Inflammatory macrophage treated with lipopolysaccharide for 1 hour (primary cell): ENCODE measurements at regions not wholly inside any gene's neighbourhood (a gene's known extent, or its start where the extent isn't known, plus 50 kb on each side); places are given as distances from the start of the nearest gene placed in this dataset.
"Not testable (repeated sequence)": the region's sequence is repeated elsewhere in the genome, so short reads cannot be mapped to it uniquely, and the experiment has no call there.

ENCODE experiments used
- DNase-seq, 2 donors: peaks; one replicate each; pipeline ENCODE4 v3.0.0-alpha.2; 2020 to 2022

GRCh38 chrX:128581615-128582014, 529.4 kb upstream of the ACTRT1 start:
- no peak for DNase-seq

- no peak for DNase-seq
Observed at GRCh38 chrX:128543114-128543513, 490.9 kb upstream of the ACTRT1 start.

GRCh38 chrX:128518508-128518907, 466.3 kb upstream of the ACTRT1 start:
- DNase-seq: no peak

- no peak for DNase-seq
Observed at GRCh38 chrX:128517691-128518090, 465.5 kb upstream of the ACTRT1 start.

GRCh38 chrX:128504496-128504895, 452.3 kb upstream of the ACTRT1 start:
- DNase-seq: no peak

GRCh38 chrX:128464116-128464515, 411.9 kb upstream of the ACTRT1 start:
- DNase-seq: no peak

GRCh38 chrX:128460835-128461234, 408.6 kb upstream of the ACTRT1 start:
- no peak for DNase-seq

- no peak for DNase-seq
Observed at GRCh38 chrX:128458888-128459287, 406.7 kb upstream of the ACTRT1 start.

GRCh38 chrX:128457674-128458073, 405.5 kb upstream of the ACTRT1 start:
- no peak for DNase-seq

GRCh38 chrX:128439159-128439558, 387.0 kb upstream of the ACTRT1 start:
- DNase-seq: no peak

- no peak for DNase-seq
Observed at GRCh38 chrX:128438082-128438481, 385.9 kb upstream of the ACTRT1 start.

GRCh38 chrX:128436397-128437103, 384.3 kb upstream of the ACTRT1 start:
- DNase-seq: no peak

GRCh38 chrX:128425546-128425945, 373.3 kb upstream of the ACTRT1 start:
- no peak for DNase-seq

GRCh38 chrX:128408842-128409241, 356.6 kb upstream of the ACTRT1 start:
- DNase-seq: no peak

GRCh38 chrX:128396601-128397000, 344.4 kb upstream of the ACTRT1 start:
- DNase-seq: no peak

- DNase-seq: not testable (repeated sequence)
Observed at GRCh38 chrX:128383846-128384245, 331.6 kb upstream of the ACTRT1 start.

GRCh38 chrX:128365492-128365891, 313.3 kb upstream of the ACTRT1 start:
- no peak for DNase-seq

- no peak for DNase-seq
Observed at GRCh38 chrX:128335671-128336070, 283.5 kb upstream of the ACTRT1 start.

GRCh38 chrX:128334821-128335220, 282.6 kb upstream of the ACTRT1 start:
- no peak for DNase-seq

- no peak for DNase-seq
Observed at GRCh38 chrX:128310912-128311311, 258.7 kb upstream of the ACTRT1 start.

- no peak for DNase-seq
Observed at GRCh38 chrX:128309311-128309710, 257.1 kb upstream of the ACTRT1 start.

GRCh38 chrX:128294198-128294597, 242.0 kb upstream of the ACTRT1 start:
- no peak for DNase-seq

- no peak for DNase-seq
Observed at GRCh38 chrX:128287693-128288092, 235.5 kb upstream of the ACTRT1 start.

- DNase-seq: no peak
Observed at GRCh38 chrX:128250621-128251020, 198.4 kb upstream of the ACTRT1 start.

- no peak for DNase-seq
Observed at GRCh38 chrX:128216364-128216763, 164.2 kb upstream of the ACTRT1 start.
